ENCODE measurements at regions not wholly inside any gene's neighbourhood (a gene's known extent, or its start where the extent isn't known, plus 50 kb on each side); places are given as distances from the start of the nearest gene placed in this dataset.
"Not testable (repeated sequence)": the region's sequence is repeated elsewhere in the genome, so short reads cannot be mapped to it uniquely, and the experiment has no call there.

DNA sequence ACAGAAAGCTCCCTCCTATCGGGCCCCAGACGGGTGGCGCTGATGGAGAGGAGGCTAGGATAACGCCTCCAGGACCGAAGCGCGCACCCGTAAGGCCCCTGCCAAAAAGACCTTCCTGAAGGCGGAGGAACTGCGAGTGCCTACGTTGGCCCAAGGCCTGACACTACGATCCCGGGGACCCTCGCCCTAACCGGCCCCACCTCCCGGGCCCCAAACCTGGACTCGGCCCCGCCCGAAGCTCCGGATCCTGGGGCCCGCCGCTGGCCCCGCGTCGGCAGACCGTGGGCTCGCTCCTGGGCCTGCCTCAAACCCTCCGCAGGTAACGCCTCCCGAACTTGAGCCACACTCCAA, 53.6 kb upstream of the ROPN1B start:
- H3K9ac ChIP-seq (ENCODE audit: insufficient read depth in 1 of 2, low read depth in 2 of 2, low read length in 2 of 2) = peak overlapping the region in 1 of 2 experiments; percentile 79; a peak in 2 of 4 replicates
- in situ Hi-C loops (cut with MboI); BruUV-seq (replicated peaks); FAIRE-seq; CTCF ChIA-PET (ENCODE audit: low intra/inter-chr PET ratio); H3K4me1 ChIP-seq (replicated peaks in 1 of 2; ENCODE audit: control insufficient read depth in 2 of 2, insufficient read depth in 2 of 2, low read length in 2 of 2); H4K20me1 ChIP-seq (replicated peaks; ENCODE audit: control insufficient read depth, insufficient read depth, low read length); H3K36me3 ChIP-seq (ENCODE audit: control insufficient read depth, insufficient read depth, low read length); H3K9me1 ChIP-seq (ENCODE audit: control insufficient read depth, insufficient read depth, low read length); ATAC-seq; intact Hi-C loops (cut with micrococcal nuclease); DNase-seq (ENCODE audit: extremely low read depth in 1 of 4, low spot score in 3 of 4); H3K27ac ChIP-seq (ENCODE audit: extremely low read depth, low read depth, low read length); H3K79me2 ChIP-seq (ENCODE audit: control insufficient read depth, insufficient read depth, low read length); H3K27me3 ChIP-seq (ENCODE audit: control insufficient read depth in 2 of 2, insufficient read depth in 2 of 2, low read length in 2 of 2); H3K9me3 ChIP-seq (replicated peaks; ENCODE audit: control insufficient read depth, insufficient read depth, low read depth, low read length): not testable (repeated sequence)
- peak overlapping the region; percentile 66; the same call in 1 of the 2 replicates for H2AFZ ChIP-seq (ENCODE audit: low read depth, low read length)
- 0% methylated on average over 7 of the region's 30 CpGs for WGBS (ENCODE audit: insufficient coverage, low coverage, missing lambda C conversion rate)
- TF ChIP-seq KDM2B (CRISPR knock-in tag; IDR thresholded peaks at IDR 0.05) = 0 out of 2 replicates have a peak, but pooled peaks have one; percentile 31
- peak; percentile 23; the same call in 1 of the 2 replicates for TF ChIP-seq ZFX (CRISPR knock-in tag; IDR thresholded peaks at IDR 0.05)
- POLR2A ChIA-PET = interaction anchor here (0.6 kb wide), 1 partner anchor 12 kb away, joined by 3 read pairs; no protein-coding TSS in a partner anchor
- peak overlapping the region; percentile 49 for H3K4me2 ChIP-seq (ENCODE audit: insufficient read depth, low read length)
- H3K4me3 ChIP-seq = peak overlapping the region; percentile 43

GRCh38 chr3:125915792-125916375, 53.1 kb upstream of the ROPN1B start:
- H3K36me3 ChIP-seq (ENCODE audit: control insufficient read depth, insufficient read depth, low read length); H4K20me1 ChIP-seq (replicated peaks; ENCODE audit: control insufficient read depth, insufficient read depth, low read length); H3K79me2 ChIP-seq (ENCODE audit: control insufficient read depth, insufficient read depth, low read length); H3K4me1 ChIP-seq (replicated peaks in 1 of 2; ENCODE audit: control insufficient read depth in 2 of 2, insufficient read depth in 2 of 2, low read length in 2 of 2); intact Hi-C loops (cut with micrococcal nuclease); H3K9me1 ChIP-seq (ENCODE audit: control insufficient read depth, insufficient read depth, low read length); H3K9me3 ChIP-seq (replicated peaks; ENCODE audit: control insufficient read depth, insufficient read depth, low read depth, low read length); H3K27me3 ChIP-seq (ENCODE audit: control insufficient read depth in 2 of 2, insufficient read depth in 2 of 2, low read length in 2 of 2); CTCF ChIA-PET (ENCODE audit: low intra/inter-chr PET ratio); in situ Hi-C loops (cut with MboI); BruUV-seq (replicated peaks); H3K27ac ChIP-seq (ENCODE audit: extremely low read depth, low read depth, low read length); TF ChIP-seq ATF1 (CRISPR knock-in tag; IDR thresholded peaks at IDR 0.05); CREB1 (IDR thresholded peaks at IDR 0.05): not testable (repeated sequence)
- ATAC-seq (peak; percentile 90), DNase-seq (ENCODE audit: extremely low read depth in 1 of 4, low spot score in 3 of 4) (peak; percentile 72 to 94 (median 77)), FAIRE-seq (peak; percentile 66)
- WGBS (ENCODE audit: insufficient coverage, low coverage, missing lambda C conversion rate) = 1% methylated on average over 15 of the region's 40 CpGs
- Histone ChIP-seq H3K4me2 (ENCODE audit: insufficient read depth, low read length) (0 out of 2 replicates have a peak overlapping the region, but pooled peaks have one; percentile 49), H3K9ac (ENCODE audit: insufficient read depth in 1 of 2, low read depth in 2 of 2, low read length in 2 of 2) (peak overlapping the region in 1 of 2 experiments; percentile 79; a peak in 2 of 4 replicates), H2AFZ (ENCODE audit: low read depth, low read length) (peak overlapping the region; percentile 66; the same call in 1 of the 2 replicates), H3K4me3 (peak overlapping the region; percentile 60)
- POLR2A ChIA-PET = interaction anchor here (0.6 kb wide), 1 partner anchor 12 kb away, joined by 3 read pairs; no protein-coding TSS in a partner anchor
- peak; percentile 43; the same call in 1 of the 2 replicates for TF ChIP-seq ATF1 (tag; IDR thresholded peaks at IDR 0.05)
- TF ChIP-seq RFX5 (IDR thresholded peaks at IDR 0.05; ENCODE audit: low read depth, low read length) = peak; percentile 79
- TF ChIP-seq CXXC5 (CRISPR knock-in tag; IDR thresholded peaks at IDR 0.05) = 0 out of 2 replicates have a peak, but pooled peaks have one; percentile 17
- TF ChIP-seq PRDM10 (IDR thresholded peaks at IDR 0.05; ENCODE audit: partially characterized antibody) = peak; percentile 23
- TF ChIP-seq SP1 (CRISPR knock-in tag; IDR thresholded peaks at IDR 0.05) = 0 out of 2 replicates have a peak, but pooled peaks have one; percentile 22
- TF ChIP-seq CREB1 (CRISPR knock-in tag; IDR thresholded peaks at IDR 0.05) = 0 out of 2 replicates have a peak, but pooled peaks have one; percentile 24
- 0 out of 2 replicates have a peak, but pooled peaks have one; percentile 60 for TF ChIP-seq HDGF (IDR thresholded peaks at IDR 0.05)
- TF ChIP-seq PKNOX1 (IDR thresholded peaks at IDR 0.05) = peak; percentile 46

Measured in K562 (cell line).